ENCODE measurements at regions not wholly inside any gene's neighbourhood (a gene's known extent, or its start where the extent isn't known, plus 50 kb on each side); places are given as distances from the start of the nearest gene placed in this dataset.

GRCh38 chr21:45592208-45592619, 50.0 kb upstream of the SLC19A1 start:
- Histone ChIP-seq H3K27ac (no peak overlapping the region), H3K4me3 (IDR thresholded peaks at IDR 0.05; ENCODE audit: insufficient read depth, low read depth, low read length) (no peak overlapping the region), H3K36me3 (ENCODE audit: insufficient read depth) (no peaks in the 10 kb centered on the region), H4K20me1 (ENCODE audit: insufficient read depth) (no peaks in the 10 kb centered on the region), H3K4me1 (ENCODE audit: low read depth, poor library complexity, severe bottlenecking) (peaks cover 19% of the 10 kb centered on the region), H3K4me2 (peak overlapping the region; percentile 68; the same call in 1 of the 2 replicates), H3K79me2 (ENCODE audit: insufficient read depth, low read depth) (no peaks in the 10 kb centered on the region), H2AFZ (ENCODE audit: low read depth) (0 out of 2 replicates have a peak overlapping the region, but pooled peaks have one; percentile 15), H3K27me3 (ENCODE audit: insufficient read depth, low read depth) (peaks cover 26% of the 10 kb centered on the region), H3K9ac (no peak overlapping the region)
- TF ChIP-seq, protein P1, sequence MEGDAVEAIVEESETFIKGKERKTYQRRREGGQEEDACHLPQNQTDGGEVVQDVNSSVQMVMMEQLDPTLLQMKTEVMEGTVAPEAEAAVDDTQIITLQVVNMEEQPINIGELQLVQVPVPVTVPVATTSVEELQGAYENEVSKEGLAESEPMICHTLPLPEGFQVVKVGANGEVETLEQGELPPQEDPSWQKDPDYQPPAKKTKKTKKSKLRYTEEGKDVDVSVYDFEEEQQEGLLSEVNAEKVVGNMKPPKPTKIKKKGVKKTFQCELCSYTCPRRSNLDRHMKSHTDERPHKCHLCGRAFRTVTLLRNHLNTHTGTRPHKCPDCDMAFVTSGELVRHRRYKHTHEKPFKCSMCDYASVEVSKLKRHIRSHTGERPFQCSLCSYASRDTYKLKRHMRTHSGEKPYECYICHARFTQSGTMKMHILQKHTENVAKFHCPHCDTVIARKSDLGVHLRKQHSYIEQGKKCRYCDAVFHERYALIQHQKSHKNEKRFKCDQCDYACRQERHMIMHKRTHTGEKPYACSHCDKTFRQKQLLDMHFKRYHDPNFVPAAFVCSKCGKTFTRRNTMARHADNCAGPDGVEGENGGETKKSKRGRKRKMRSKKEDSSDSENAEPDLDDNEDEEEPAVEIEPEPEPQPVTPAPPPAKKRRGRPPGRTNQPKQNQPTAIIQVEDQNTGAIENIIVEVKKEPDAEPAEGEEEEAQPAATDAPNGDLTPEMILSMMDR (conservative IDR thresholded peaks at IDR 0.05; ENCODE audit: low read depth, low read length), result no peak

DNA sequence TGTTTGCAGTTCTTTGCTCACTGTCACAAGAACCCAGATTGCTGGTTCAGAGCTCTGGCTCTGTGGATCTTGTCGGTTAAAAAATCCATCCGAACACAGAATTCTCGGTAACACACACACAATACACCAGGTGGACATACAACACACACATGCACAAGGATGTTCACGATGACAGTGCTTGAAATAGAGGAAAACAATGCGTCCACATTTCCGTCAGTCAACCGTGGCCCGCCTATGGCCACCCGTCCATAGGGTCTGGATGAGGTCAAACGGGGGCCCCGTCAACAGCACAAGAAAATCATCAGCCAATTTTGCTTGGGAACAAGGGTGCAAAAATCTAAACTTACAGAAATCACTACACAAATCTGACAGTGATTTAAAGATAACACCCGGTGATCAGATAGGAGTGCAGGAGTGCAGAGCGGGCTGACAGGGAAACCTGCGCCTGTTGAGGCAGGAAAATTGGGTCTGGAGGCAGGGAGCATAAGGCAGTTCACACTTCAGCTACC, 50.4 kb upstream of the SLC19A1 start:
- Histone ChIP-seq H2AFZ (ENCODE audit: low read depth) (no peak overlapping the region), H3K36me3 (ENCODE audit: insufficient read depth) (no peaks in the 10 kb centered on the region), H4K20me1 (ENCODE audit: insufficient read depth) (no peaks in the 10 kb centered on the region), H3K9ac (no peak overlapping the region), H3K4me2 (no peak overlapping the region), H3K4me3 (IDR thresholded peaks at IDR 0.05; ENCODE audit: insufficient read depth, low read depth, low read length) (no peak overlapping the region), H3K27ac (no peak overlapping the region), H3K4me1 (ENCODE audit: low read depth, poor library complexity, severe bottlenecking) (peaks cover 19% of the 10 kb centered on the region), H3K27me3 (ENCODE audit: insufficient read depth, low read depth) (peaks cover 24% of the 10 kb centered on the region), H3K79me2 (ENCODE audit: insufficient read depth, low read depth) (no peaks in the 10 kb centered on the region)
- TF ChIP-seq, protein P1 (conservative IDR thresholded peaks at IDR 0.05; ENCODE audit: low read depth, low read length), result no peak

GRCh38 chr21:45593162-45594022, 50.1 kb upstream of the PCBP3 start:
- Histone ChIP-seq H3K4me2 (no peak overlapping the region), H3K27ac (no peak overlapping the region), H3K79me2 (ENCODE audit: insufficient read depth, low read depth) (no peaks in the 10 kb centered on the region), H3K36me3 (ENCODE audit: insufficient read depth) (no peaks in the 10 kb centered on the region), H2AFZ (ENCODE audit: low read depth) (no peak overlapping the region), H4K20me1 (ENCODE audit: insufficient read depth) (no peaks in the 10 kb centered on the region), H3K9ac (no peak overlapping the region), H3K27me3 (ENCODE audit: insufficient read depth, low read depth) (peaks cover 24% of the 10 kb centered on the region), H3K4me3 (IDR thresholded peaks at IDR 0.05; ENCODE audit: insufficient read depth, low read depth, low read length) (no peak overlapping the region), H3K4me1 (ENCODE audit: low read depth, poor library complexity, severe bottlenecking) (peaks cover 19% of the 10 kb centered on the region)
- TF ChIP-seq, protein P1 (conservative IDR thresholded peaks at IDR 0.05; ENCODE audit: low read depth, low read length), result no peak

Data from KMS-11 (cell line).